CD14-positive monocyte (primary cell): ENCODE measurements at regions not wholly inside any gene's neighbourhood (a gene's known extent, or its start where the extent isn't known, plus 50 kb on each side); places are given as distances from the start of the nearest gene placed in this dataset.

Source experiments
- DNase-seq, 3 donors: peaks; one replicate each; pipeline ENCODE4 v3.0.0-alpha.2; 2011 to 2022
- H2AFZ ChIP-seq: 2 replicates; pipeline ENCODE4 v1.6.0; 2012; ENCODE audit warnings: mild to moderate bottlenecking, low read depth, low read length, inconsistent platforms; ENCODE audit not compliant: insufficient read depth, poor library complexity, severe bottlenecking
- H3K27ac ChIP-seq, 2 donors: 1 replicate in 1 of 2; 2 replicates in 1 of 2; pipeline ENCODE4 v1.5.1; 2012 to 2013; ENCODE audit warnings: low read length in 2 of 2, control low read depth in 1 of 2, inconsistent platforms in 1 of 2, low read depth in 1 of 2, mild to moderate bottlenecking in 1 of 2
- H3K27me3 ChIP-seq, 2 donors: one replicate each; pipeline versions ENCODE4 v1.6.0 to v1.6.1; 2011 to 2013; ENCODE audit warnings: low read length in 2 of 2; ENCODE audit not compliant: control insufficient read depth in 2 of 2, insufficient read depth in 2 of 2
- H3K36me3 ChIP-seq, 2 donors: replicated peaks in 1 of 2; 1 replicate in 1 of 2; 2 replicates in 1 of 2; pipeline versions ENCODE4 v1.5.1 to v1.6.1; 2012 to 2013; ENCODE audit warnings: low read length in 2 of 2, control low read depth in 1 of 2, inconsistent platforms in 1 of 2, mild to moderate bottlenecking in 1 of 2; ENCODE audit not compliant: insufficient read depth in 2 of 2, control insufficient read depth in 1 of 2
- H3K4me1 ChIP-seq, 2 donors: 1 replicate in 1 of 2; 2 replicates in 1 of 2; pipeline versions ENCODE4 v1.5.1 to v1.6.1; 2012 to 2013; ENCODE audit warnings: low read length in 2 of 2, control low read depth in 1 of 2, inconsistent platforms in 1 of 2, mild to moderate bottlenecking in 1 of 2, moderate library complexity in 1 of 2; ENCODE audit not compliant: insufficient read depth in 2 of 2, control insufficient read depth in 1 of 2
- H3K4me2 ChIP-seq: replicated peaks from 2 replicates; pipeline ENCODE3; 2012; ENCODE audit warnings: low read length, moderate library complexity, mild to moderate bottlenecking; ENCODE audit not compliant: poor library complexity, severe bottlenecking; ENCODE audit errors: extremely low read depth
- H3K4me3 ChIP-seq, 3 experiments: fragments of 200-600 bp in 1 of 3; sonication (generic) in 1 of 3; replicated peaks in 1 of 3; 1 replicate in 2 of 3; 2 replicates in 1 of 3; pipeline ENCODE4 v1.5.1; 2011 to 2013; ENCODE audit warnings: low read length in 3 of 3, mild to moderate bottlenecking in 3 of 3, control low read depth in 2 of 3, low read depth in 2 of 3, inconsistent platforms in 1 of 3, moderate library complexity in 1 of 3
- H3K79me2 ChIP-seq: 2 replicates; pipeline ENCODE4 v1.6.0; 2012; ENCODE audit warnings: mild to moderate bottlenecking, control low read depth, inconsistent platforms, low read length, moderate library complexity; ENCODE audit not compliant: insufficient read depth
- H3K9ac ChIP-seq: 2 replicates; pipeline ENCODE4 v1.6.0; 2017; ENCODE audit warnings: low read length, mild to moderate bottlenecking; ENCODE audit not compliant: insufficient read depth, poor library complexity, severe bottlenecking
- H3K9me3 ChIP-seq, 2 donors: replicated peaks in 1 of 2; 1 replicate in 1 of 2; 2 replicates in 1 of 2; pipeline versions ENCODE4 v1.5.1 to v1.6.1; 2012 to 2013; ENCODE audit warnings: low read length in 2 of 2, control low read depth in 1 of 2; ENCODE audit not compliant: control insufficient read depth in 1 of 2, insufficient read depth in 1 of 2
- H4K20me1 ChIP-seq: 2 replicates; pipeline ENCODE4 v1.6.0; 2012; ENCODE audit warnings: mild to moderate bottlenecking, low read length, control low read depth, moderate library complexity; ENCODE audit not compliant: insufficient read depth
- H3K27ac Mint-ChIP-seq, 7 donors: one replicate each; pipeline ENCODE4 v1.8.0; 2020; ENCODE audit warnings: mild to moderate bottlenecking in 7 of 7, mixed read lengths in 7 of 7, moderate library complexity in 6 of 7, inconsistent platforms in 2 of 7
- H3K27me3 Mint-ChIP-seq, 3 donors: one replicate each; pipeline ENCODE4 v1.8.0; 2021 to 2022; ENCODE audit warnings: low read depth in 3 of 3, mild to moderate bottlenecking in 3 of 3, mixed read lengths in 3 of 3, moderate library complexity in 3 of 3, inconsistent platforms in 1 of 3
- H3K36me3 Mint-ChIP-seq, 2 donors: one replicate each; pipeline ENCODE4 v1.8.0; 2020; ENCODE audit warnings: mixed read lengths in 2 of 2, inconsistent platforms in 1 of 2, mild to moderate bottlenecking in 1 of 2
- H3K4me1 Mint-ChIP-seq: one replicate; pipeline ENCODE4 v1.8.0; 2020; ENCODE audit warnings: mild to moderate bottlenecking, mixed read lengths
- H3K4me3 Mint-ChIP-seq, 2 donors: one replicate each; pipeline ENCODE4 v1.8.0; 2020; ENCODE audit warnings: mild to moderate bottlenecking in 2 of 2, mixed read lengths in 2 of 2, moderate library complexity in 1 of 2
- H3K9me3 Mint-ChIP-seq, 7 donors: one replicate each; pipeline ENCODE4 v1.8.0; 2020 to 2022; ENCODE audit warnings: mixed read lengths in 7 of 7, mild to moderate bottlenecking in 6 of 7, moderate library complexity in 6 of 7, inconsistent platforms in 2 of 7
- CTCF ChIP-seq: fragments of 200-600 bp; IDR thresholded peaks from one replicate; pipeline ENCODE4 v1.8.0; 2022; ENCODE audit warnings: antibody characterized with exemption, mild to moderate bottlenecking
- WGBS: methylation state at CpG from one replicate; pipeline ENCODE4 v1.1.5; 2013; ENCODE audit warnings: missing lambda C conversion rate; ENCODE audit not compliant: insufficient coverage; 5-methylcytosine and 5-hydroxymethylcytosine counted together
- intact Hi-C, 2 donors: fragments of 100-400 bp; cut with micrococcal nuclease; formaldehyde crosslinking; loops; one replicate each; pipeline versions ENCODE4 v1.15.0 to v1.15.1; 2023

GRCh38 chr4:28754376-28754775 lies 1893.7 kb downstream of the STIM2 start:
- no peak for DNase-seq
- no peaks in the 10 kb centered on the region for H3K4me1 Mint-ChIP-seq
- Histone ChIP-seq H4K20me1 (no peaks in the 10 kb centered on the region), H3K36me3 (no peaks in the 10 kb centered on the region), H3K4me1 (no peaks in the 10 kb centered on the region), H2AFZ (no peak overlapping the region), H3K27ac (no peak overlapping the region), H3K9ac (no peak overlapping the region), H3K27me3 (no peaks in the 10 kb centered on the region), H3K9me3 (no peaks in the 10 kb centered on the region), H3K4me2 (no peak overlapping the region), H3K79me2 (no peaks in the 10 kb centered on the region), H3K4me3 (no peak overlapping the region)
- H3K9me3 Mint-ChIP-seq, result peaks cover 0 to 2% (median 0%) of the 10 kb centered on the region in 7 donors
- intact Hi-C loops, result no loop called here
- TF ChIP-seq CTCF, result no peak
- no peak overlapping the region for H3K27ac Mint-ChIP-seq
- H3K36me3 Mint-ChIP-seq, result no peaks in the 10 kb centered on the region
- no peaks in the 10 kb centered on the region for H3K27me3 Mint-ChIP-seq
- H3K4me3 Mint-ChIP-seq, result no peak overlapping the region
- no CpG with 5 or more reads among the region's 3 CpGs for WGBS

- no peak for DNase-seq
- Histone ChIP-seq H2AFZ (no peak overlapping the region), H3K79me2 (no peaks in the 10 kb centered on the region), H3K9ac (no peak overlapping the region), H3K4me3 (no peak overlapping the region), H3K27me3 (no peaks in the 10 kb centered on the region), H3K4me1 (no peaks in the 10 kb centered on the region), H4K20me1 (no peaks in the 10 kb centered on the region), H3K27ac (no peak overlapping the region), H3K4me2 (no peak overlapping the region), H3K9me3 (no peaks in the 10 kb centered on the region), H3K36me3 (no peaks in the 10 kb centered on the region)
- Mint-ChIP-seq H3K4me3 (no peak overlapping the region), H3K27me3 (no peaks in the 10 kb centered on the region), H3K9me3 (peaks cover 0 to 2% (median 0%) of the 10 kb centered on the region in 7 donors), H3K4me1 (no peaks in the 10 kb centered on the region), H3K36me3 (no peaks in the 10 kb centered on the region), H3K27ac (no peak overlapping the region)
- WGBS, result no CpG with 5 or more reads among the region's 2 CpGs
- TF ChIP-seq CTCF, result no peak
- intact Hi-C loops, result no loop called here
Measured at GRCh38 chr4:28755081-28755480, 1894.4 kb downstream of the STIM2 start.
